ENCODE measurements at regions not wholly inside any gene's neighbourhood (a gene's known extent, or its start where the extent isn't known, plus 50 kb on each side); places are given as distances from the start of the nearest gene placed in this dataset.

- H3K36me3 ChIP-seq: peaks cover 0 to 10% of the 10 kb centered on the region in 2 donors
- in situ Hi-C loops (cut with MboI; ENCODE audit: low sequenced_read_pairs in 4 of 4): no loop called here
- H3K4me1 ChIP-seq: peaks cover 55% of the 10 kb centered on the region in 2 donors
- no peaks in the 10 kb centered on the region for H3K9me3 ChIP-seq
- no peaks in the 10 kb centered on the region for H3K27me3 ChIP-seq
- TF ChIP-seq CTCF (IDR thresholded peaks at IDR 0.05 in 4 of 5, conservative IDR thresholded peaks at IDR 0.05 in 1 of 5) (no peak), POLR2A (IDR thresholded peaks at IDR 0.05) (no peak)
- DNase-seq (no peak), ATAC-seq (no peak)
- intact Hi-C loops (cut with DNase I; ENCODE audit: low total_unique reads): no loop called here
- H3K4me3 ChIP-seq: no peak overlapping the region
- H3K27ac ChIP-seq: peak overlapping the region in 1 of 4 donors; percentile 88
These were observed 94.6 kb upstream of the DMRT1 start for GRCh38 chr9:746661-747434.

GRCh38 chr9:747567-747966 is 93.9 kb upstream of the DMRT1 start:
- in situ Hi-C loops (cut with MboI; ENCODE audit: low sequenced_read_pairs in 4 of 4) (no loop called here), intact Hi-C loops (cut with DNase I; ENCODE audit: low total_unique reads) (no loop called here)
- Histone ChIP-seq H3K27ac (no peak overlapping the region), H3K4me1 (peaks cover 55 to 58% of the 10 kb centered on the region in 2 donors), H3K27me3 (no peaks in the 10 kb centered on the region), H3K36me3 (peaks cover 0 to 3% of the 10 kb centered on the region in 2 donors), H3K4me3 (no peak overlapping the region), H3K9me3 (no peaks in the 10 kb centered on the region)
- TF ChIP-seq CTCF (IDR thresholded peaks at IDR 0.05 in 4 of 5, conservative IDR thresholded peaks at IDR 0.05 in 1 of 5) (no peak), POLR2A (IDR thresholded peaks at IDR 0.05) (no peak)
- ATAC-seq (no peak), DNase-seq (no peak)

DNA sequence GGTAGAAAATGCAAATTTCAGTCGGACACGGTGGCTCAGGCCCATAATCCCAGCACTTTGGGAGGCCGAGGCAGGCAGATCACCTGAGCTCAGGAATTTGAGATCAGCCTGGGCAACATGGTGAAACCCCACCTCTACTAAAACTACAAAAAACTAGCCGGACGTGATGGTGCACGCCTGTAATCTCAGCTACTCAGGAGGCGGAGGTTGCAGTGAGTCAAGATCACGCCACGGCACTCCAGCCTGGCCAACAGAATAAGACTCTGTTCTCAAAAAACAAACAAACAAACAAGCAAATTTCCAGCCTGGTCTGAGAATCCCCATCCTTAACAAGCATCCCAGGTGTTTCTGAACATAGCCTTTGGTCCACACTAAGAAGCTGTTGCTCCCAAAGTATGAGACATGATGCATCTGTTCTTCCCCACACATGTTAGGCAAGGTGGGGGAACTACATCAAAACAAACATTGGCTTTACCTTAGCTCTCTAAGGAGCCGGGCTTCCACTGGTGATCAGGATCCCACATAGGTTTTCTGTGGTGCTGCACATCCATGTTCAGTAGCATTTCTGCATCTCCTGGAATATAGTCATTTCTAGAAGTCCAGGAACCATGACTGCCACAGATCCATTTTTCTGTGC is 92.5 kb upstream of the DMRT1 start:
- intact Hi-C loops (cut with DNase I; ENCODE audit: low total_unique reads): no loop called here
- TF ChIP-seq CTCF (IDR thresholded peaks at IDR 0.05 in 4 of 5, conservative IDR thresholded peaks at IDR 0.05 in 1 of 5) (no peak), POLR2A (IDR thresholded peaks at IDR 0.05) (no peak)
- peaks cover 48 to 55% of the 10 kb centered on the region in 2 donors for H3K4me1 ChIP-seq
- no peak overlapping the region for H3K4me3 ChIP-seq
- H3K27me3 ChIP-seq: no peaks in the 10 kb centered on the region
- H3K9me3 ChIP-seq: no peaks in the 10 kb centered on the region
- in situ Hi-C loops (cut with MboI; ENCODE audit: low sequenced_read_pairs in 4 of 4): no loop called here
- no peaks in the 10 kb centered on the region for H3K36me3 ChIP-seq
- peak overlapping the region in 3 of 4 donors; percentile 74 to 81 (median 80) for H3K27ac ChIP-seq
- ATAC-seq (no peak), DNase-seq (no peak)

GRCh38 chr9:749716-750115 is 91.8 kb upstream of the DMRT1 start:
- H3K9me3 ChIP-seq: no peaks in the 10 kb centered on the region
- H3K4me1 ChIP-seq: peaks cover 41 to 48% of the 10 kb centered on the region in 2 donors
- peak overlapping the region in 3 of 4 donors; percentile 74 to 81 (median 80) for H3K27ac ChIP-seq
- ATAC-seq (no peak), DNase-seq (no peak)
- H3K36me3 ChIP-seq: no peaks in the 10 kb centered on the region
- intact Hi-C loops (cut with DNase I; ENCODE audit: low total_unique reads): no loop called here
- H3K27me3 ChIP-seq: no peaks in the 10 kb centered on the region
- TF ChIP-seq POLR2A (IDR thresholded peaks at IDR 0.05): no peak
- no peak for TF ChIP-seq CTCF (IDR thresholded peaks at IDR 0.05 in 4 of 5, conservative IDR thresholded peaks at IDR 0.05 in 1 of 5)
- H3K4me3 ChIP-seq: no peak overlapping the region
- in situ Hi-C loops (cut with MboI; ENCODE audit: low sequenced_read_pairs in 4 of 4): no loop called here
